GM23248 (cell line): ENCODE measurements at regions not wholly inside any gene's neighbourhood (a gene's known extent, or its start where the extent isn't known, plus 50 kb on each side); places are given as distances from the start of the nearest gene placed in this dataset.

Experiments used
- DNase-seq: peaks from one replicate; pipeline ENCODE4 v3.0.0-alpha.2; 2015
- H2AFZ ChIP-seq: fragments of 200-600 bp; sonication (generic); 2 replicates; pipeline ENCODE4 v1.6.1; 2016; ENCODE audit warnings: antibody characterized with exemption
- H3F3A ChIP-seq: fragments of 200-600 bp; sonication (generic); 2 replicates; pipeline ENCODE4 v1.6.1; 2016; ENCODE audit warnings: mild to moderate bottlenecking, antibody characterized with exemption, mixed run types; ENCODE audit not compliant: insufficient read depth
- H3K27ac ChIP-seq: fragments of 200-600 bp; sonication (generic); 2 replicates; pipeline ENCODE4 v1.5.1; 2016; ENCODE audit warnings: mild to moderate bottlenecking
- H3K27me3 ChIP-seq: fragments of 200-600 bp; sonication (generic); replicated peaks from 2 replicates; pipeline ENCODE4 v1.6.1; 2016; ENCODE audit warnings: mild to moderate bottlenecking; ENCODE audit not compliant: insufficient read depth
- H3K36me3 ChIP-seq: fragments of 200-600 bp; sonication (generic); 2 replicates; pipeline ENCODE4 v1.6.1; 2016; ENCODE audit warnings: low read depth, mild to moderate bottlenecking
- H3K4me1 ChIP-seq: fragments of 200-600 bp; sonication (generic); 2 replicates; pipeline ENCODE4 v1.6.1; 2016; ENCODE audit warnings: mild to moderate bottlenecking; ENCODE audit not compliant: insufficient read depth
- H3K4me2 ChIP-seq: fragments of 200-600 bp; sonication (generic); one replicate; pipeline ENCODE4 v1.6.1; 2016; ENCODE audit warnings: mild to moderate bottlenecking; ENCODE audit not compliant: unreplicated experiment
- H3K4me3 ChIP-seq: fragments of 200-600 bp; sonication (generic); 2 replicates; pipeline ENCODE4 v1.5.1; 2016; ENCODE audit warnings: mild to moderate bottlenecking
- H3K79me2 ChIP-seq: fragments of 200-600 bp; sonication (generic); 2 replicates; pipeline ENCODE4 v1.6.1; 2016; ENCODE audit warnings: mild to moderate bottlenecking; ENCODE audit not compliant: insufficient read depth
- H3K9ac ChIP-seq: fragments of 200-600 bp; sonication (generic); 2 replicates; pipeline ENCODE4 v1.6.1; 2016; ENCODE audit warnings: mild to moderate bottlenecking
- H3K9me2 ChIP-seq: fragments of 200-600 bp; sonication (generic); 2 replicates; pipeline ENCODE4 v1.6.1; 2016; ENCODE audit warnings: mixed run types, mild to moderate bottlenecking, moderate library complexity; ENCODE audit not compliant: insufficient read depth
- H3K9me3 ChIP-seq: fragments of 200-600 bp; sonication (generic); one replicate; pipeline ENCODE4 v1.6.1; 2017; ENCODE audit warnings: low read depth
- H4K20me1 ChIP-seq: fragments of 200-600 bp; sonication (generic); 2 replicates; pipeline ENCODE4 v1.6.0; 2016; ENCODE audit not compliant: insufficient read depth
- EZH2 ChIP-seq: fragments of 200-600 bp; sonication (generic); IDR thresholded peaks from 2 replicates; pipeline ENCODE4 v1.6.1; 2018; ENCODE audit warnings: antibody characterized with exemption, mild to moderate bottlenecking; ENCODE audit not compliant: insufficient read depth, poor library complexity, severe bottlenecking
- EZH2phosphoT487 ChIP-seq: fragments of 200-600 bp; sonication (generic); IDR thresholded peaks from 2 replicates; pipeline ENCODE4 v1.6.1; 2018; ENCODE audit warnings: antibody characterized with exemption, moderate library complexity, mild to moderate bottlenecking, low read depth; ENCODE audit not compliant: insufficient read depth
- WGBS, 2 experiments: methylation state at CpG; one replicate each; pipeline ENCODE4 v1.1.6; 2015 to 2017; ENCODE audit warnings: low lambda C conversion rate in 2 of 2, low coverage in 1 of 2; ENCODE audit errors: missing lambda C conversion rate in 2 of 2; 5-methylcytosine and 5-hydroxymethylcytosine counted together
- in situ Hi-C: fragments of 300-500 bp; cut with MboI; formaldehyde crosslinking; loops from 2 replicates; pipeline ENCODE4 v1.15.0; 2020

GRCh38 chr11:95680169-95680929 is 109.2 kb downstream of the FAM76B start:
- Histone ChIP-seq H4K20me1 (no peaks in the 10 kb centered on the region), H3K9me3 (no peaks in the 10 kb centered on the region), H3K4me2 (peak overlapping the region; percentile 58), H3K79me2 (no peaks in the 10 kb centered on the region), H3K9ac (0 out of 2 replicates have a peak overlapping the region, but pooled peaks have one; percentile 17), H3K4me1 (peaks cover 23% of the 10 kb centered on the region), H3K27me3 (no peaks in the 10 kb centered on the region), H3K9me2 (no peaks in the 10 kb centered on the region), H2AFZ (peak overlapping the region; percentile 42), H3K4me3 (no peak overlapping the region), H3K27ac (peak overlapping the region; percentile 67), H3K36me3 (no peaks in the 10 kb centered on the region), H3F3A (peaks cover 17% of the 10 kb centered on the region)
- TF ChIP-seq EZH2 = no peak
- no peak for TF ChIP-seq EZH2phosphoT487
- in situ Hi-C loops = no loop called here
- DNase-seq = peak; percentile 90
- 43 to 46% methylated on average over 3 of the region's 3 CpGs for WGBS, 2 experiments

- H3K4me3 ChIP-seq = no peak overlapping the region
- H3K4me1 ChIP-seq = peaks cover 23% of the 10 kb centered on the region
- no peak overlapping the region for H3K27ac ChIP-seq
- H3K4me2 ChIP-seq = no peak overlapping the region
- no peaks in the 10 kb centered on the region for H3K27me3 ChIP-seq
- H3F3A ChIP-seq = peaks cover 17% of the 10 kb centered on the region
- TF ChIP-seq EZH2phosphoT487 (no peak), EZH2 (no peak)
- in situ Hi-C loops = no loop called here
- H3K9me2 ChIP-seq = no peaks in the 10 kb centered on the region
- no peaks in the 10 kb centered on the region for H3K9me3 ChIP-seq
- no peaks in the 10 kb centered on the region for H3K79me2 ChIP-seq
- no peaks in the 10 kb centered on the region for H3K36me3 ChIP-seq
- H2AFZ ChIP-seq = no peak overlapping the region
- no peak for DNase-seq
- H3K9ac ChIP-seq = no peak overlapping the region
- 97 to 98% methylated on average over 4 of the region's 4 CpGs for WGBS, 2 experiments
- H4K20me1 ChIP-seq = no peaks in the 10 kb centered on the region
Measured at GRCh38 chr11:95678988-95679387, 110.6 kb downstream of the FAM76B start.

- in situ Hi-C loops = no loop called here
Measured at GRCh38 chr11:95676308-95676707, 113.3 kb downstream of the FAM76B start.

GRCh38 chr11:95675585-95675984 is 114.0 kb downstream of the FAM76B start:
- no peak for DNase-seq
- Histone ChIP-seq H3K27me3 (no peaks in the 10 kb centered on the region), H3K4me1 (peaks cover 16% of the 10 kb centered on the region), H3K4me3 (no peak overlapping the region), H3K4me2 (no peak overlapping the region), H4K20me1 (no peaks in the 10 kb centered on the region), H3K79me2 (no peaks in the 10 kb centered on the region), H3K36me3 (no peaks in the 10 kb centered on the region), H3K9me3 (no peaks in the 10 kb centered on the region), H3F3A (peaks cover 6% of the 10 kb centered on the region; the same call in 1 of the 2 replicates), H3K9me2 (no peaks in the 10 kb centered on the region), H3K27ac (no peak overlapping the region), H2AFZ (no peak overlapping the region), H3K9ac (no peak overlapping the region)
- TF ChIP-seq EZH2 (no peak), EZH2phosphoT487 (no peak)
- in situ Hi-C loops = no loop called here
- 46 to 53% methylated on average over 2 of the region's 2 CpGs for WGBS, 2 experiments

More at GRCh38 chr11:95676308-95676707, 113.3 kb downstream of the FAM76B start:
- Histone ChIP-seq H3K36me3 (no peaks in the 10 kb centered on the region), H2AFZ (no peak overlapping the region), H3K27ac (no peak overlapping the region), H3K4me2 (no peak overlapping the region), H3K9ac (no peak overlapping the region), H3K27me3 (no peaks in the 10 kb centered on the region), H3K79me2 (no peaks in the 10 kb centered on the region), H3K4me1 (peaks cover 23% of the 10 kb centered on the region), H4K20me1 (no peaks in the 10 kb centered on the region), H3F3A (peaks cover 11% of the 10 kb centered on the region; the same call in 1 of the 2 replicates), H3K9me2 (no peaks in the 10 kb centered on the region), H3K9me3 (no peaks in the 10 kb centered on the region), H3K4me3 (no peak overlapping the region)
- WGBS, 2 experiments = 83 to 85% methylated on average over 4 of the region's 4 CpGs
- DNase-seq = no peak
- TF ChIP-seq EZH2phosphoT487 (no peak), EZH2 (no peak)
